HCEC 1CT (cell line): ENCODE measurements at regions not wholly inside any gene's neighbourhood (a gene's known extent, or its start where the extent isn't known, plus 50 kb on each side); places are given as distances from the start of the nearest gene placed in this dataset.

Experiments used
- DNase-seq: peaks from one replicate; pipeline ENCODE4 v3.0.0-alpha.2; 2017

GRCh38 chr2:200725596-200725995, 86.1 kb upstream of the BZW1 start:
- no peak for DNase-seq

- peak; percentile 69 for DNase-seq
Observed at GRCh38 chr2:200728630-200729029, 83.1 kb upstream of the BZW1 start.

GRCh38 chr2:200730302-200730701, 81.4 kb upstream of the BZW1 start:
- no peak for DNase-seq

- DNase-seq: no peak
Observed at GRCh38 chr2:200730960-200731359, 80.8 kb upstream of the BZW1 start.

GRCh38 chr2:200732866-200733265, 78.8 kb upstream of the BZW1 start:
- peak; percentile 21 for DNase-seq

- no peak for DNase-seq
Observed at GRCh38 chr2:200733713-200734198, 78.0 kb upstream of the BZW1 start.

- DNase-seq: no peak
Observed at GRCh38 chr2:200735061-200735460, 76.6 kb upstream of the BZW1 start.

- no peak for DNase-seq
Observed at GRCh38 chr2:200736646-200737274, 75.0 kb upstream of the BZW1 start.

- no peak for DNase-seq
Observed at GRCh38 chr2:200737585-200737984, 74.1 kb upstream of the BZW1 start.

- DNase-seq: no peak
Observed at GRCh38 chr2:200738590-200738989, 73.1 kb upstream of the BZW1 start.

- no peak for DNase-seq
Observed at GRCh38 chr2:200740907-200741306, 70.8 kb upstream of the BZW1 start.

GRCh38 chr2:200741468-200742202, 70.1 kb upstream of the BZW1 start:
- DNase-seq: no peak

- DNase-seq: no peak
Observed at GRCh38 chr2:200742426-200742825, 69.3 kb upstream of the BZW1 start.

GRCh38 chr2:200743042-200743676, 68.6 kb upstream of the BZW1 start:
- DNase-seq: no peak

GRCh38 chr2:200744201-200744602, 67.5 kb upstream of the BZW1 start:
- DNase-seq: no peak

GRCh38 chr2:200746301-200746700, 65.4 kb upstream of the BZW1 start:
- no peak for DNase-seq

- DNase-seq: peak; percentile 63
Observed at GRCh38 chr2:200747668-200748618, 63.8 kb upstream of the BZW1 start.

- no peak for DNase-seq
Observed at GRCh38 chr2:200748779-200749178, 62.9 kb upstream of the BZW1 start.

GRCh38 chr2:200749631-200750322, 61.9 kb upstream of the BZW1 start:
- DNase-seq: no peak

- no peak for DNase-seq
Observed at GRCh38 chr2:200750323-200750910, 61.3 kb upstream of the BZW1 start.

- no peak for DNase-seq
Observed at GRCh38 chr2:200751786-200752185, 59.9 kb upstream of the BZW1 start.

GRCh38 chr2:200752332-200752731, 59.4 kb upstream of the BZW1 start:
- DNase-seq: no peak
